ENCODE measurements at regions not wholly inside any gene's neighbourhood (a gene's known extent, or its start where the extent isn't known, plus 50 kb on each side); places are given as distances from the start of the nearest gene placed in this dataset.

GRCh38 chr9:113753398-113754119, 122.5 kb upstream of the ZNF618 start:
- Histone ChIP-seq H3K4me1 (ENCODE audit: insufficient read depth, low read length) (peaks cover 3% of the 10 kb centered on the region), H4K20me1 (ENCODE audit: insufficient read depth, low read length) (no peaks in the 10 kb centered on the region), H2AFZ (ENCODE audit: low read length) (no peak overlapping the region), H3K4me3 (ENCODE audit: insufficient read depth, low read length) (no peak overlapping the region), H3K27me3 (ENCODE audit: insufficient read depth, low read length) (peaks cover 69% of the 10 kb centered on the region), H3K79me2 (ENCODE audit: insufficient read depth, low read length) (no peaks in the 10 kb centered on the region), H3K27ac (ENCODE audit: low read depth, low read length) (no peak overlapping the region), H3K36me3 (ENCODE audit: insufficient read depth, low read length) (no peaks in the 10 kb centered on the region), H3K9me3 (ENCODE audit: low read depth, low read length) (no peaks in the 10 kb centered on the region), H3K4me2 (ENCODE audit: insufficient read depth, low read length) (no peak overlapping the region)
- no peak for TF ChIP-seq CTCF (IDR thresholded peaks at IDR 0.05; ENCODE audit: extremely low read depth, low read depth, low read length)
- no peak for DNase-seq (ENCODE audit: insufficient read length, low spot score, missing footprints)

DNA sequence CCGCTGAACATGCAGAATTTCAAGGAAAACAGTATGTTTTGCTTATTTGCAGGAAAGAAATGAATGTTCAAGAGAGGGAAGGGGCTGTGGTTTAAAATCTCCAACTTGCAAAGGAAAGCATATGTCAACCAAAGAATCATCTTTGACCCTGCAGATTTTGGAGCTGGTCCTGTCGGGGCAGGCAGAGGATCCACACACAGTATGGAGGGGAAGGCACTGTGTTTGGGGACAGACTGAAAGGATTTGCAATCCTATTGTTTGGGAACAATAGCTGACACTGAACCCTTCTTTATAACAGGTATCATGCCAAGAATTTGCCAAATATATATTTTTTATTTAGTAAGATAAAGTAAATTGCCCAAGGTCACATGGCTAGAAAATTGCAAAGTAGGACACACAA, 121.4 kb upstream of the ZNF618 start:
- Histone ChIP-seq H3K36me3 (ENCODE audit: insufficient read depth, low read length) (no peaks in the 10 kb centered on the region), H2AFZ (ENCODE audit: low read length) (no peak overlapping the region), H3K4me1 (ENCODE audit: insufficient read depth, low read length) (peaks cover 3% of the 10 kb centered on the region), H3K4me3 (ENCODE audit: insufficient read depth, low read length) (no peak overlapping the region), H3K9me3 (ENCODE audit: low read depth, low read length) (no peaks in the 10 kb centered on the region), H3K27ac (ENCODE audit: low read depth, low read length) (no peak overlapping the region), H4K20me1 (ENCODE audit: insufficient read depth, low read length) (no peaks in the 10 kb centered on the region), H3K4me2 (ENCODE audit: insufficient read depth, low read length) (no peak overlapping the region), H3K27me3 (ENCODE audit: insufficient read depth, low read length) (peaks cover 64% of the 10 kb centered on the region), H3K79me2 (ENCODE audit: insufficient read depth, low read length) (no peaks in the 10 kb centered on the region)
- DNase-seq (ENCODE audit: insufficient read length, low spot score, missing footprints): no peak
- no peak for TF ChIP-seq CTCF (IDR thresholded peaks at IDR 0.05; ENCODE audit: extremely low read depth, low read depth, low read length)

GRCh38 chr9:113755433-113755832, 120.7 kb upstream of the ZNF618 start:
- Histone ChIP-seq H3K4me3 (ENCODE audit: insufficient read depth, low read length) (no peak overlapping the region), H3K79me2 (ENCODE audit: insufficient read depth, low read length) (no peaks in the 10 kb centered on the region), H3K4me1 (ENCODE audit: insufficient read depth, low read length) (peaks cover 3% of the 10 kb centered on the region), H3K27me3 (ENCODE audit: insufficient read depth, low read length) (peaks cover 57% of the 10 kb centered on the region), H2AFZ (ENCODE audit: low read length) (no peak overlapping the region), H3K27ac (ENCODE audit: low read depth, low read length) (no peak overlapping the region), H3K9me3 (ENCODE audit: low read depth, low read length) (no peaks in the 10 kb centered on the region), H3K36me3 (ENCODE audit: insufficient read depth, low read length) (no peaks in the 10 kb centered on the region), H4K20me1 (ENCODE audit: insufficient read depth, low read length) (no peaks in the 10 kb centered on the region), H3K4me2 (ENCODE audit: insufficient read depth, low read length) (no peak overlapping the region)
- no peak for TF ChIP-seq CTCF (IDR thresholded peaks at IDR 0.05; ENCODE audit: extremely low read depth, low read depth, low read length)
- DNase-seq (ENCODE audit: insufficient read length, low spot score, missing footprints): no peak

DNA sequence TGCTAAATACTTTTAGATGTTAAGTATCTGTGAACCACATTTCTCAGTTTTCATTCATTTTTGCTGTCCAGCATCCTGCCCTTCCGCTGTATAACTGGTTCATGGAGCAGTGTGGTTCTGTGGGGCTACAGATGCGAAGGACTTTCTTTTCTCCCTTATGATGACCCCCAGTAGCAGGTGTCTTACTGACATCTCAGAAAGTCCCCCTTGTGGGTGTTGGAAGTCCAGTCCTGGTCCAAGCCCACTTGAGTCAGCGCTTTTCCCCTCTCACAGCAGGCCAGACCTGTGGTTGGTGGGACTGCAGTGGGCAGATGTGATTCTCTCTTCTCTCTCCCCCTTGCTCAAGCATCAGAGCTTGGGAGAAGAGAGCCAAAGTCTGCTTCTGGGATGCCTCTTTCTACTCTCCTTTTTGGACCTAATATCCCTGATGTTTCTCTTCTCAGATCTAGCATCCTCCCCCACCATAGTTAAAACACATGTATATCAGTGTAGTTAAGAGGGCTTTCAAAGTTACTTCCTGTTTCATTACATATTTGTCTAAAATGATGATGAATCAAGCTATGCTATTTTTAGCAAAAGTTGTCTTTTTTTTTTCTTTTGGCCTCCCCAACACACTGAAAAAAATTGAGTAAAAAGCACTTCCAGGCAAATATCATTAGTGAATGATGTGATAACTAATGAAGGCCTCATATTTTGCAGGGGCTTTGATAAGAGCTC, 119.5 kb upstream of the ZNF618 start:
- no peak for DNase-seq (ENCODE audit: insufficient read length, low spot score, missing footprints)
- Histone ChIP-seq H2AFZ (ENCODE audit: low read length) (no peak overlapping the region), H4K20me1 (ENCODE audit: insufficient read depth, low read length) (no peaks in the 10 kb centered on the region), H3K4me3 (ENCODE audit: insufficient read depth, low read length) (no peak overlapping the region), H3K79me2 (ENCODE audit: insufficient read depth, low read length) (no peaks in the 10 kb centered on the region), H3K27me3 (ENCODE audit: insufficient read depth, low read length) (peaks cover 47% of the 10 kb centered on the region), H3K9me3 (ENCODE audit: low read depth, low read length) (no peaks in the 10 kb centered on the region), H3K27ac (ENCODE audit: low read depth, low read length) (no peak overlapping the region), H3K4me1 (ENCODE audit: insufficient read depth, low read length) (peaks cover 3% of the 10 kb centered on the region), H3K4me2 (ENCODE audit: insufficient read depth, low read length) (no peak overlapping the region), H3K36me3 (ENCODE audit: insufficient read depth, low read length) (no peaks in the 10 kb centered on the region)
- TF ChIP-seq CTCF (IDR thresholded peaks at IDR 0.05; ENCODE audit: extremely low read depth, low read depth, low read length): no peak

Measured in osteoblast (primary cell).